GM19035 (cell line): ENCODE measurements at regions not wholly inside any gene's neighbourhood (a gene's known extent, or its start where the extent isn't known, plus 50 kb on each side); places are given as distances from the start of the nearest gene placed in this dataset.

Source experiments
- ATAC-seq: cut with Tn5 transposase; IDR thresholded peaks from one replicate; pipeline ENCODE4 v1.9.1; 2021; ENCODE audit not compliant: unreplicated experiment

GRCh38 chr9:20125727-20126126, 336.9 kb upstream of the SLC24A2 start:
- no peak for ATAC-seq

GRCh38 chr9:20119566-20119965, 330.7 kb upstream of the SLC24A2 start:
- ATAC-seq, result no peak

DNA sequence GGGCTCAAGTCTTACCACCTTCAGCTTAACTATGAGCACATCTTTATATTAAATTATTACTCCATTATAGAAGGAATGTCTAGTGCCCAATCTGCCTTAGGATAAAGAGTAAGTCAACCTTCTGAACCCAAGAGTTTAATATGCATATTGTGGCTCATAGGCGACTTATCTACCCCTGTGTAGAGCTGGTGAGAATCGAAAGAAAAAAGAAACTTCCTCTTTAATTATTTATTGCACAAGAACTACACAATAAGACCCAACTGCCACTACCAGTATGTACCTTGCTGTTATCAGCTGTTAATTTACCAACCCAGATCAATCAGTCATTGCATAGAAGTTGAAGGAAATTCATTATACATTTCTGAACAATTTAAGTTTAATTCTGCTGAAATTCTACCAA, 329.1 kb upstream of the SLC24A2 start:
- ATAC-seq, result no peak

GRCh38 chr9:20117482-20117881, 328.6 kb upstream of the SLC24A2 start:
- no peak for ATAC-seq

GRCh38 chr9:20114974-20115373, 326.1 kb upstream of the SLC24A2 start:
- ATAC-seq, result no peak

DNA sequence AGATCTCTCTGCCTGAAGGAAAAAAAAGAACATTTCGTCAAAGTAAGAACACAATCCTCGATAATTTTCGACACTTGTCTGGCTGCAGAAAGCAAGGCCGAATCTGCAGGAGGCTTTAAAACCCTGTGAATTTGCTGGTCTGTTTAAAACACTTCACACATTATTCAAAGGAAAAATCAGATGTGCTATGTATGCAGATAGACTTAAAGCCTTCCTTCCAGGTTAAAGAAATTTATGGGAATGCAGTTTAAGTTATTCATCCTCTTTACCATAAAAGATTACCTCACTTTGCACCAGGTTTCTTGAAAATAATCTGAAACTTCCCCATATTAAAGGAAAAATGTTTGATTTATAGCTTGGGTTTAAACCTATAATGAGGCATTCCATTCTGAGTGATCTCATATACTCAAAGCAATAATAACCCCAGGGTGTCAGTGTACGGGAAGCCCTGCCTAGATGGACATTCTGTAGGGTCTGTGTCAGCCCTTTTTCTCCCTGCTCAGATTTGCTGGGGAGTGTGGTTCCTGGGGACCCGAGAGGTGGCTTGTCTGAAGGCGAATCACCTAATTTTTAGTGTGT, 323.5 kb upstream of the SLC24A2 start:
- ATAC-seq, result no peak

- no peak for ATAC-seq
Observed at GRCh38 chr9:20111173-20111843, 322.5 kb upstream of the SLC24A2 start.

DNA sequence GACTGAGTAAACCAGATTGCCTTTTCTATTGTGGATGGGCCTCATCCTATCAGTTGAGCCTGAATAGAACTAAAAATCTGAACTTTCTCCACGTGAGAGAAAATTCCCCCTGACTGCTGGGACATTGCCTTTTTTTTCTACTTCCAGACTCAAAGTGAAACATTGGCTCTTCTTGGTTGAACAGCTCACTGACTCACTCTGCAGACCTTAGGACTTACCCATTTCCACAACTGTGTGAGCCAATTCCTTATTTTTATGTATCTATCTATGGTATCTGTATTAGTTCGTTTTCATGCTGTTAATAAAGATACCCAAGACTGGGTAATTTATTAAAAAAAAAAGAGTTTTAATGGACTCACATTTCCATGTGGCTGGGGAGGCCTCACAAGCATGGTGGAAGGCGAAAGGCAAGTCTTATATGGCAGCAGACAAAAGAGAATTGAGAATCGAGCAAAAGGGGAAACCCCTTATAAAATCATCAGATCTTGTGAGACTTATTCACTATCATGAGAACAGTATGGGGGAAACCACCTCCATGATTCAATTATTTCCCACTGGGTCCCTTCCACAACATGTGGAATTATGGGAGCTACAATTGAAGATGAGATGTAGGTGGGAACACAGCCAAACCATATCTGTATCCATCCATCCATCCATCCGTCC, 306.7 kb upstream of the SLC24A2 start:
- no peak for ATAC-seq

- ATAC-seq, result no peak
Observed at GRCh38 chr9:20092561-20092960, 303.7 kb upstream of the SLC24A2 start.

GRCh38 chr9:20087481-20087880, 298.6 kb upstream of the SLC24A2 start:
- no peak for ATAC-seq

DNA sequence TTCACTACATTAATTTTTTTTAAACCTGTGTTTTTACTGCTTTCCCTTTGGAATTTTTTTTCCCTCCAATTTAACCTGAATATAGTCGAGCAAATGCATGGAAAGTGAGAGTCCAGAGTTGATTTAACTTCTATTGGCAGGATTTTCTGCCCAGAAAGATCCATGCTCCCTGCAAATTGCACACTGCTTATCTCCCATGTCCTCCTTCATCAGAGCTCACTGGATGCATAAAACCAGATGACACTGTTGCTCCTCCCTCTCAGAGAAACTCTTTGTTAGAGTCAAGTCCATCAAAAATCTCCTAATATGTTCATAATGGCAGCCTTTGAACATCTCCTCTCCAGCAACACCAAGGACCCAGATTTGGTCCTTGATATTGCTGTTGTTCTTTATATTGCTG, 297.0 kb upstream of the SLC24A2 start:
- ATAC-seq, result no peak

DNA sequence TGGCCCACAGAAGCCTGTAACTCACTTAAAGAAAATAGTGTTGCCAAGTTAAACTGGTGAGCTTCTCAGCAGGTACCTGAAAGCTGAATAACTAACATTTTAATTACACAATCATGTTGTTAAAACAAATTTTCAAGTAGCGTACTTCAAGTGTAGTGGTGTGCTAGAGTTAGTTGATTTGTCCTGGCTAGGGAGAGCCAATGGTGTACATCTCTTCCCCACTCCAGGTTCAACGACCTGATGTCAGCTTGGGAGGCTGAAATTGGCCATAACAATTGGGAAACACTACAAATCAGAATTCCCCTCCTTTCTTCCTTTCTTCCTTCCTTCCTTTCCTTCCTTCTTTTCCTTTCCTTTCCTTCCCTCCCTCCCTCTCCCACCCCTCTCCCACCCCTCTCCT, 295.3 kb upstream of the SLC24A2 start:
- no peak for ATAC-seq

DNA sequence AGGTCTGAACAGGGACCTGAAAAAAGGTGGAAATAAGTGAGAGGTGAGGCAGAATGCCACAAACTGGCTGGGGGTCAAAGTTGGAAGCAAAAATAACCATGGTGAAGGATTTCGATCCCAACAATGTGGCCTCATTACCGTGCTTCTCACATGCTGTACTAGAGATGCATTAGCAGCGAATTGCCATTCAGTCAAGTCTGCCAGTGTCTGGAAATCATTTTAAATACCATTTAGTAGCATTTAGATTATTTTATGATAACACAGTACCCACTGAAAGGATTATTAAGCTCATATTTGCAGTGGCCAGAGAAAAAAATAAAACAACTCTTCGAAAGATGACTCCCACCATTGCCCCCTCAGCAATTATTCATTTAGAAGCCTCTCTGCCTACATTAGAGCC, 294.6 kb upstream of the SLC24A2 start:
- no peak for ATAC-seq

DNA sequence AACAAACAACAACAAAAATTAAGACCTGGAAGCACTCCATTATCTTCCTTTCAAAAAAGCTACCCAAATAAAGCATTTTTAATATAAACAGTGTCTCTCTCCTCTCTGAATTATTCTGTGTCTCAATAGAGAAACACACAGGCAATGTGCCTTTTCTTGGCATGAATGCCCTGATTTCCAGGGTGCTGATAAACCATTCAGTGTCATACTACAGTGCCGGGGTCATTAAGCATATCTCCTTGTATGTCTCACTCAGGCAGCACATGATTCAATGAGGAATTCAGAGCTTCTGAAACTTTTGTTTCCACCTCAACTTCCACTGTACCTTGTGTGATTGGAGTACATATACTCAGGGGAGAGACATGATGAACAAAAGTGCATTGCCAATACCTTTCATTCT, 294.0 kb upstream of the SLC24A2 start:
- no peak for ATAC-seq

DNA sequence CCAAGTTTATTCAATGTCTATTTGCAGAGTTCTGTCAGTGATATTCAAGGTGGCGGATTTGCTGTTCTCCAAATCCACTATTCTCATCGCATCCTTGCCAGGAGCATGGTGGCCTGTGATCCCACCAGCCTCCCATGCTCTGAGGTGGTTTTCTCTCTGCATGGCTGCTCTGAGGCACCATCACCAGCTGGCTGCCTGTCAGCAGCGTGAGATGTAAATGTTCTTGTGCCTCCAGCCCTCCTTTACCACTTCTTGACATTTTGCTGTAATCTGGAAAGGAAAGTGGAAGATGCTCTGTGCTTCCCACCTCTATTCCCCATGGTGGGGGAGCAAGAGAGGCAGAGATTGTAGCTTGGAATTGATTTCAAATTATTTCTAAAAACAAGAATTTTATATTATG, 293.6 kb upstream of the SLC24A2 start:
- ATAC-seq, result no peak

DNA sequence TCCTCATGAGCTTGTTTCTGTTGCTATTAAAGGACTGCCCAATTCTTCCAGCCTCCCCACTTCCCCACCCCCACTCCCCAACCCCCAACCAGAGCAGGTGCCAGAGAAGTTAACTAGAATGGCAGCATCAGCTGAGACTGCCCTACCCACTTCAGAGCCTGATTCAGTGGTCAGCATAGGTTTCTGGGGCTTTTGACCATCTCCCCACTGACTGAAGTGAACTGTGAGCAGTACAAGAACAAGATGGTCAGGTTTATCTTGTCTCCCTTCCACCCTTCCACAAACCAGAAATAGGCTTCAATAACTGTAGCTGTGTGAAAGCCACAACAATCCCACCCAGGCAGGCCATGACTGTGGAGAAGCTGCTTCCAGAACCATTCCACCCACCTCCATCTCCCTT, 289.4 kb upstream of the SLC24A2 start:
- no peak for ATAC-seq

DNA sequence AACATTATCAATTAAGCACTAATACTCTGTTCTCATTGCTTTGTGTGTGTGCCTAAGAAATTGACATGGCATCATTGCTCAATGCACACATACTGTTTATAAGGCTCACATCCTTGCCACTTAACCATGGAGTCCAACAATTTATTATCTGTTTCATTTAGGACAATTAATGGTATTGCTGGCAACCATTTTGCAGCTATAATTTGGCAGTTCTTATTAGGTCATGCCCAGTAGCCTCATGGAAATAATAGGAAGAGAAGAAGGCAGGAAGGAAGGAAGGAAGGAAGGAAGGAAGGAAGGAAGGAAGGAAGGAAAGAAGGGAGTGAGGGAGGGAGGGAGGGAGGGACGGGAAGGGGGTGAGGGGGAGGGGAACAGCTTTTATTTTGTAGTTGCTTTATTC, 285.5 kb upstream of the SLC24A2 start:
- no peak for ATAC-seq

DNA sequence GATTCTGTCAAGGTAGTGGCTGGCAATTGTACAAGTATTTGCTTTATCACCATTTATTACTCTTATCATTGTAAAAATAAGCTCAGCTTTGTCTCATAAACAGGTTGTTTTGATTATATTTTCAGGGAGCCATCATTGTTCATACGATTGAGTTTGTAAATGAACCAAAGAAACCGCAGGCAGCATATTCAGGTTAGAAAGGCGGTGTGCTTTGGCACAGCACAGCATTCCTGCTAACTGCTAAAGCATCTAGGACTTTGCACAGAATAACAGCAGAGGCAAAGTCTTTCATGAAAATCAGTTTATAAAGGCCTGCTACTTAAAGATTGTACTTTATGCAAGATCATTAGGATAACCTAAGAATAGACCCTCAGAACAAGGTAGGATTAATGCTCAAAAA, 281.5 kb upstream of the SLC24A2 start:
- ATAC-seq, result no peak

DNA sequence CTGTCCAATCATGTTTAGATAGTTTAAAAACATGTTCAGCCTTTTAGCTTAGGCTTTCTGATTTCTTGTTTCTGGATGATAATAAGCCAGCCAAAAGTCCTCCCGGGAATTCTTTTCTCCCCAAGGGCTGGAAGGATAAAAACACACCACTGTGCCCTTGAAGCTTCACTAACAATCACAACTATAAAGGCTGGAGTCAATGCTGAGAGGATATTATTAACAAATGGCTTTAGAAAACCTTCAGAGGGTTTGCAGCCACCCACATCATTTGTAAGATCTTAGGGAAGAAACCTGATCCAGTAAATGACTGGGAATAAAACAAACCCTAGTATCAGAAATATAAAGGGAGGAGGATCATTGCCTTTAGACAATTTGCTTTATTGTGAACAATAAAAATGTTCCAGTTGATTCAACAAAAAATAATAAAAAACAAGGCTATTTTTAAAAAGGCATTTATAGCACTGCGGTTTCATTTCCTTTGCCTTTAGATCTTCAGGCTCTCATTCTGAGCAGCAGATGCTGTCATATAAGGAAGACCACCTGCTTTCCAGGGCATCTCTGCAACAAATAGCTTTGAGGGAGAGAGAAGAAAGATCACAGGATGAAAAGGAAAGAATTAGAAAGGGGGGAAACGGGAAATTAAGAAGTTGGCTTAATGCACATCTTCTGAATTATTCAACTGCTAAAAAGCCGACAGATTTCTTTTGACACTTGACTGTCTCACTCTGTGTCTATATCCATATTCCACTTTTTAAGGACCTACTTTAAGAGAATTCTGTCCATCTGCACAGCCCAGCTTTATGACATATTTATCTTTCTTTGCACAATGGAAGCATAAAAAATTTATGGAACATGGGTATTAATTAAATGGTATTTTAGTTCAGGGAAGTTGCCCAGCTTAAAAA, 277.2 kb upstream of the SLC24A2 start:
- ATAC-seq, result no peak

DNA sequence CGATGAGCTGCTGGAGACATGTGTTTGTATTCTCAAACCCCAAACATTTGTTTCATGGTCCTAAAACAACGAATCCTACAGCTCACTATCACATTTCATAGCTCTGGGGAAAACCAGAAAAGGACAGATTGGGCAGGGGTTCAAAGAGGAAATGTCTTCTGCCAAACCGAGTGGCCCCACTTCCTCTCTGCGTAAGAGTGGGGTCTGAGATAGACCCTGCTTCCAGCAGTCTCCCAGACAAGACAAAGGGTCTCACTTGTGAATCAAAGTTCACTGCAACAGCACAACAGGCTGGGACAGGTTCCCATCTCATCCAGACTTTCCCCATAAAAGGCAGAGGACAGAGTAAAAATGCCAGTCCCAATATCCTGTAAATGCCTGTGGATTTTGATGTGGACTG, 276.2 kb upstream of the SLC24A2 start:
- no peak for ATAC-seq

DNA sequence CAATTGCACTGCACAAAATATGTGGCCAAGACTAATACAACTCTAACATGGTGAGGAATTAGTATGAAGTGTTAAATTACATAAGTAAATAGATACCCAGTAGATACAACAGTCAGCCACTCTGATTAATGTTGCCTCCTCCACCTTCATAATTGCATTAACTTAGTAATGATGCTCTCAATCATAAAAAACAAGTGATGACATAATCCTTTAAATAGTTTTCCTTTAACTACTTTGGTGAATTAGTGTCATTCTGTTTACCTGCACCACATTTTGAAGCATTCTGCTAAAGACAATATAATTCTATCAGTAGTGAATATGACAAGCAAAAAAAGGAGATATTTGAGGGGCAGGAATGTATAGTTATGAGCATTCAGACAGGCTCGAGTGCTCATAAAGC, 265.9 kb upstream of the SLC24A2 start:
- no peak for ATAC-seq

- no peak for ATAC-seq
Observed at GRCh38 chr9:20048985-20049384, 260.1 kb upstream of the SLC24A2 start.
